ENCODE measurements at regions not wholly inside any gene's neighbourhood (a gene's known extent, or its start where the extent isn't known, plus 50 kb on each side); places are given as distances from the start of the nearest gene placed in this dataset.
A peak's percentile ranks its signal among the peaks of the same experiment; 100 is the strongest.

DNA sequence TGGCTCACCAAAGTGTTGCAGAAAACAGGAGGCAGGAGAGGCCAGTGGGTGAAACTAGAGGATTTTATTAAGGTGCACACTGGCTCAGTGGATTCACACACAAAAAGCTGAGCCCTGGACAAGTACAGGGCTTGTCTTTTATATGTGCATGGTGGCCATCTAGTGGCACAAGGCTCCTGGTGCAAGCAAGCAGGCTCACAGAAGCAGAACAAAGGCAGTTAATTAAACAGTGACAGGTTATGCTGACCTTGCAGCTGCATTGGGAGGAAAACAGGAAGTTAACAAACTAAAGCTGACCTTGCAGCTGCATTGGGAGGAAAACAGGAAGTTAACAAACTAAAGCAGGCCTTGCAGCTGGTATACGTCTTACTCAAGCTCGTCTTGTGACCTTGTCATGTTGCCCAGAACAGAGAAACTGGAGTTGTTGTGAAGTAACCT, 65.3 kb upstream of the ZNF681 start:
- H2AFZ ChIP-seq (ENCODE audit: low read depth, low read length, poor library complexity, severe bottlenecking), result no peak overlapping the region
- ChIA-PET RAD21 (ENCODE audit: low non-redundant PET in 1 of 2, low total read pairs in 2 of 2, uncharacterized antibody in 2 of 2, unreplicated experiment in 2 of 2) (no interaction called here), POLR2A (no interaction called here), CTCF (no interaction called here)
- no peaks in the 10 kb centered on the region for H3K4me1 ChIP-seq (ENCODE audit: control insufficient read depth in 1 of 2, insufficient read depth in 2 of 2, low read length in 2 of 2)
- intact Hi-C loops (cut with micrococcal nuclease), result no loop called here
- peaks cover 6 to 17% of the 10 kb centered on the region in 2 experiments; a peak in 2 of 4 replicates for H3K9me3 ChIP-seq (ENCODE audit: control insufficient read depth in 1 of 2, insufficient read depth in 1 of 2, low read depth in 1 of 2, low read length in 2 of 2)
- H3K79me2 ChIP-seq (ENCODE audit: insufficient read depth, low read length), result no peaks in the 10 kb centered on the region
- no peak overlapping the region for H3K4me2 ChIP-seq (ENCODE audit: low read length)
- ATAC-seq (no peak), DNase-seq (ENCODE audit: low read depth, low spot score) (no peak)
- no peaks in the 10 kb centered on the region for H3K9me2 ChIP-seq (ENCODE audit: insufficient read depth)
- H3K27ac ChIP-seq (ENCODE audit: low read depth, low read length), result no peak overlapping the region
- H3K36me3 ChIP-seq (ENCODE audit: control insufficient read depth in 1 of 2, insufficient read depth in 2 of 2, low read length in 2 of 2), result no peaks in the 10 kb centered on the region
- H3K27me3 ChIP-seq (ENCODE audit: insufficient read depth, low read length), result no peaks in the 10 kb centered on the region
- H3K4me3 ChIP-seq (replicated peaks in 1 of 2; ENCODE audit: low read depth in 1 of 2, low read length in 2 of 2), result no peak overlapping the region
- TF ChIP-seq POLR2AphosphoS5 (IDR thresholded peaks at IDR 0.05; ENCODE audit: low read depth, low read length) (no peak), ZNF274 (IDR thresholded peaks at IDR 0.05; ENCODE audit: low read depth, low read length) (no peak), SP1 (IDR thresholded peaks at IDR 0.05; ENCODE audit: low read depth) (no peak), RAD21 (IDR thresholded peaks at IDR 0.05; ENCODE audit: low read depth) (no peak)
- TF ChIP-seq, protein P1, sequence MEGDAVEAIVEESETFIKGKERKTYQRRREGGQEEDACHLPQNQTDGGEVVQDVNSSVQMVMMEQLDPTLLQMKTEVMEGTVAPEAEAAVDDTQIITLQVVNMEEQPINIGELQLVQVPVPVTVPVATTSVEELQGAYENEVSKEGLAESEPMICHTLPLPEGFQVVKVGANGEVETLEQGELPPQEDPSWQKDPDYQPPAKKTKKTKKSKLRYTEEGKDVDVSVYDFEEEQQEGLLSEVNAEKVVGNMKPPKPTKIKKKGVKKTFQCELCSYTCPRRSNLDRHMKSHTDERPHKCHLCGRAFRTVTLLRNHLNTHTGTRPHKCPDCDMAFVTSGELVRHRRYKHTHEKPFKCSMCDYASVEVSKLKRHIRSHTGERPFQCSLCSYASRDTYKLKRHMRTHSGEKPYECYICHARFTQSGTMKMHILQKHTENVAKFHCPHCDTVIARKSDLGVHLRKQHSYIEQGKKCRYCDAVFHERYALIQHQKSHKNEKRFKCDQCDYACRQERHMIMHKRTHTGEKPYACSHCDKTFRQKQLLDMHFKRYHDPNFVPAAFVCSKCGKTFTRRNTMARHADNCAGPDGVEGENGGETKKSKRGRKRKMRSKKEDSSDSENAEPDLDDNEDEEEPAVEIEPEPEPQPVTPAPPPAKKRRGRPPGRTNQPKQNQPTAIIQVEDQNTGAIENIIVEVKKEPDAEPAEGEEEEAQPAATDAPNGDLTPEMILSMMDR (IDR thresholded peaks at IDR 0.05 in 2 of 3, conservative IDR thresholded peaks at IDR 0.05 in 1 of 3; ENCODE audit: borderline replicate concordance in 1 of 3, insufficient read depth in 1 of 3, low read depth in 2 of 3, low read length in 2 of 3), result 0 out of 6 replicates have a peak, but pooled peaks of 1 of the 3 experiments have one; percentile 15
- no peak overlapping the region for H3K9ac ChIP-seq (ENCODE audit: low read length)
- no peaks in the 10 kb centered on the region for H4K20me1 ChIP-seq (ENCODE audit: insufficient read depth)
- no TSS peak for BruUV-seq (replicated peaks)

DNA sequence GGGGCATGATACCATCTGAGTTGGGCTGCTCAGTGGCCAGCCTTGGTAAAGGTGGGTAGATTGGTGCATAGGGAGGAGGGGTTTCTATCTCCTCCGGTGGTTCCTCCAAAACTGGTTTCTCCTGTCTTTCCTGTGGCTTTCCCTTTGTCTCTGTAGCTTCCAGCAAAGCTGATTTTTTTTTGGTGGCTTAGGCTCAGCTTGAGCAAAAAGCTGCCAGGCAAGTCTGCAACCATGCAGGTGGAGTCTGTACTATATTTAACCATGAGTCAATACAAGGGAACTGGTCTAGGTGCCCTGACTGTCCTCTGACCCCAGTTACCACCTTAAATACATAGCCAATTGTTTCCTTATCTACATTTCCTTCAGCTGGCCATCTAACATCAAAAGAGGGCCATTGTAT, 64.0 kb upstream of the ZNF681 start:
- H4K20me1 ChIP-seq (ENCODE audit: insufficient read depth), result no peaks in the 10 kb centered on the region
- no TSS peak for BruUV-seq (replicated peaks)
- ATAC-seq (no peak), DNase-seq (ENCODE audit: low read depth, low spot score) (no peak)
- H3K79me2 ChIP-seq (ENCODE audit: insufficient read depth, low read length), result no peaks in the 10 kb centered on the region
- H3K4me1 ChIP-seq (ENCODE audit: control insufficient read depth in 1 of 2, insufficient read depth in 2 of 2, low read length in 2 of 2), result no peaks in the 10 kb centered on the region
- H3K4me2 ChIP-seq (ENCODE audit: low read length), result no peak overlapping the region
- H3K27ac ChIP-seq (ENCODE audit: low read depth, low read length), result no peak overlapping the region
- H3K4me3 ChIP-seq (replicated peaks in 1 of 2; ENCODE audit: low read depth in 1 of 2, low read length in 2 of 2), result no peak overlapping the region
- no peaks in the 10 kb centered on the region for H3K27me3 ChIP-seq (ENCODE audit: insufficient read depth, low read length)
- no peak overlapping the region for H2AFZ ChIP-seq (ENCODE audit: low read depth, low read length, poor library complexity, severe bottlenecking)
- H3K9me3 ChIP-seq (ENCODE audit: control insufficient read depth in 1 of 2, insufficient read depth in 1 of 2, low read depth in 1 of 2, low read length in 2 of 2), result peaks cover 6 to 20% of the 10 kb centered on the region in 2 experiments; a peak in 2 of 4 replicates
- H3K36me3 ChIP-seq (ENCODE audit: control insufficient read depth in 1 of 2, insufficient read depth in 2 of 2, low read length in 2 of 2), result no peaks in the 10 kb centered on the region
- no peaks in the 10 kb centered on the region for H3K9me2 ChIP-seq (ENCODE audit: insufficient read depth)
- CTCF ChIA-PET, result no interaction called here
- POLR2A ChIA-PET, result no interaction called here
- intact Hi-C loops (cut with micrococcal nuclease), result no loop called here
- RAD21 ChIA-PET (ENCODE audit: low non-redundant PET in 1 of 2, low total read pairs in 2 of 2, uncharacterized antibody in 2 of 2, unreplicated experiment in 2 of 2), result no interaction called here
- H3K9ac ChIP-seq (ENCODE audit: low read length), result no peak overlapping the region
- TF ChIP-seq CEBPB (IDR thresholded peaks at IDR 0.05; ENCODE audit: low read depth) (no peak), SP1 (IDR thresholded peaks at IDR 0.05; ENCODE audit: low read depth) (no peak), YY1 (IDR thresholded peaks at IDR 0.05; ENCODE audit: extremely low read depth, insufficient replicate concordance, low read depth, low read length) (no peak), ZNF274 (IDR thresholded peaks at IDR 0.05; ENCODE audit: low read depth, low read length) (no peak), EZH2 (IDR thresholded peaks at IDR 0.05) (no peak), ELF1 (IDR thresholded peaks at IDR 0.05; ENCODE audit: borderline replicate concordance, low read depth) (no peak), SIN3A (IDR thresholded peaks at IDR 0.05; ENCODE audit: low read depth) (no peak), RAD21 (IDR thresholded peaks at IDR 0.05; ENCODE audit: low read depth) (no peak), POLR2A (IDR thresholded peaks at IDR 0.05; ENCODE audit: borderline replicate concordance, extremely low read depth, insufficient read depth, insufficient read length) (no peak), POLR2AphosphoS5 (IDR thresholded peaks at IDR 0.05; ENCODE audit: low read depth, low read length) (no peak)
- TF ChIP-seq, protein P2, sequence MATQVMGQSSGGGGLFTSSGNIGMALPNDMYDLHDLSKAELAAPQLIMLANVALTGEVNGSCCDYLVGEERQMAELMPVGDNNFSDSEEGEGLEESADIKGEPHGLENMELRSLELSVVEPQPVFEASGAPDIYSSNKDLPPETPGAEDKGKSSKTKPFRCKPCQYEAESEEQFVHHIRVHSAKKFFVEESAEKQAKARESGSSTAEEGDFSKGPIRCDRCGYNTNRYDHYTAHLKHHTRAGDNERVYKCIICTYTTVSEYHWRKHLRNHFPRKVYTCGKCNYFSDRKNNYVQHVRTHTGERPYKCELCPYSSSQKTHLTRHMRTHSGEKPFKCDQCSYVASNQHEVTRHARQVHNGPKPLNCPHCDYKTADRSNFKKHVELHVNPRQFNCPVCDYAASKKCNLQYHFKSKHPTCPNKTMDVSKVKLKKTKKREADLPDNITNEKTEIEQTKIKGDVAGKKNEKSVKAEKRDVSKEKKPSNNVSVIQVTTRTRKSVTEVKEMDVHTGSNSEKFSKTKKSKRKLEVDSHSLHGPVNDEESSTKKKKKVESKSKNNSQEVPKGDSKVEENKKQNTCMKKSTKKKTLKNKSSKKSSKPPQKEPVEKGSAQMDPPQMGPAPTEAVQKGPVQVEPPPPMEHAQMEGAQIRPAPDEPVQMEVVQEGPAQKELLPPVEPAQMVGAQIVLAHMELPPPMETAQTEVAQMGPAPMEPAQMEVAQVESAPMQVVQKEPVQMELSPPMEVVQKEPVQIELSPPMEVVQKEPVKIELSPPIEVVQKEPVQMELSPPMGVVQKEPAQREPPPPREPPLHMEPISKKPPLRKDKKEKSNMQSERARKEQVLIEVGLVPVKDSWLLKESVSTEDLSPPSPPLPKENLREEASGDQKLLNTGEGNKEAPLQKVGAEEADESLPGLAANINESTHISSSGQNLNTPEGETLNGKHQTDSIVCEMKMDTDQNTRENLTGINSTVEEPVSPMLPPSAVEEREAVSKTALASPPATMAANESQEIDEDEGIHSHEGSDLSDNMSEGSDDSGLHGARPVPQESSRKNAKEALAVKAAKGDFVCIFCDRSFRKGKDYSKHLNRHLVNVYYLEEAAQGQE (IDR thresholded peaks at IDR 0.05; ENCODE audit: low read depth), result no peak
- TF ChIP-seq, protein P3, sequence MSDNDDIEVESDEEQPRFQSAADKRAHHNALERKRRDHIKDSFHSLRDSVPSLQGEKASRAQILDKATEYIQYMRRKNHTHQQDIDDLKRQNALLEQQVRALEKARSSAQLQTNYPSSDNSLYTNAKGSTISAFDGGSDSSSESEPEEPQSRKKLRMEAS (IDR thresholded peaks at IDR 0.05), result no peak

Data from HCT116 (cell line).